ENCODE measurements at regions not wholly inside any gene's neighbourhood (a gene's known extent, or its start where the extent isn't known, plus 50 kb on each side); places are given as distances from the start of the nearest gene placed in this dataset.
A peak's percentile ranks its signal among the peaks of the same experiment; 100 is the strongest.

GRCh38 chr7:57305192-57305748 lies 144.7 kb upstream of the ZNF716 start:
- Histone ChIP-seq H3K9me3 (peaks cover 0 to 97% (median 79%) of the 10 kb centered on the region in 8 donors), H3K36me3 (no peaks in the 10 kb centered on the region), H3K27ac (no peak overlapping the region), H3K27me3 (replicated peaks in 1 of 7) (no peaks in the 10 kb centered on the region), H3K4me1 (no peaks in the 10 kb centered on the region), H3K4me3 (no peak overlapping the region)
- peak; percentile 22 for DNase-seq
- WGBS, 5 donors = 47 to 63% (median 57%) methylated on average over 14 to 17 of the region's 17 CpGs
- TF ChIP-seq POLR2A (IDR thresholded peaks at IDR 0.05) (no peak), POLR2AphosphoS5 (IDR thresholded peaks at IDR 0.05) (no peak), CTCF (IDR thresholded peaks at IDR 0.05 in 8 of 11, conservative IDR thresholded peaks at IDR 0.05 in 3 of 11) (peak in 8 of 11 experiments; percentile 11 to 60 (median 36))
- intact Hi-C loops (cut with DNase I; ENCODE audit: low total_unique reads) = loop anchor here (5.0 kb wide), 1 partner anchor 177 kb away; no protein-coding TSS in a partner anchor

- no peak overlapping the region for H3K4me3 ChIP-seq
- no peaks in the 10 kb centered on the region for H3K4me1 ChIP-seq
- H3K27ac ChIP-seq = no peak overlapping the region
- intact Hi-C loops (cut with DNase I; ENCODE audit: low total_unique reads) = loop anchor here (5.0 kb wide), 1 partner anchor 173 kb away; no protein-coding TSS in a partner anchor
- 60 to 70% (median 64%) methylated on average over 16 to 20 of the region's 20 CpGs for whole genome bisulfite sequencing, 5 donors
- TF ChIP-seq POLR2A (IDR thresholded peaks at IDR 0.05) (no peak), CTCF (IDR thresholded peaks at IDR 0.05 in 8 of 11, conservative IDR thresholded peaks at IDR 0.05 in 3 of 11) (peak in 7 of 11 experiments; percentile 11 to 52 (median 35))
- no peak for DNase-seq
- no peaks in the 10 kb centered on the region for H3K27me3 ChIP-seq (replicated peaks in 1 of 7)
- no peaks in the 10 kb centered on the region for H3K36me3 ChIP-seq
- H3K9me3 ChIP-seq = peaks cover 0 to 98% (median 83%) of the 10 kb centered on the region in 8 donors
Measured at GRCh38 chr7:57308631-57309408, 141.2 kb upstream of the ZNF716 start.

- H3K36me3 ChIP-seq = no peaks in the 10 kb centered on the region
- no peak for TF ChIP-seq POLR2AphosphoS5 (IDR thresholded peaks at IDR 0.05)
- no peak for TF ChIP-seq CTCF (IDR thresholded peaks at IDR 0.05 in 8 of 11, conservative IDR thresholded peaks at IDR 0.05 in 3 of 11)
- no peak for TF ChIP-seq POLR2A (IDR thresholded peaks at IDR 0.05)
- H3K4me3 ChIP-seq = no peak overlapping the region
- no peaks in the 10 kb centered on the region for H3K27me3 ChIP-seq (replicated peaks in 1 of 7)
- H3K9me3 ChIP-seq = peaks cover 0 to 100% (median 93%) of the 10 kb centered on the region in 8 donors
- WGBS, 5 donors = 85 to 89% (median 88%) methylated on average over 4 of the region's 4 CpGs
- no peak overlapping the region for H3K27ac ChIP-seq
- H3K4me1 ChIP-seq = no peaks in the 10 kb centered on the region
- DNase-seq = no peak
- intact Hi-C loops (cut with DNase I; ENCODE audit: low total_unique reads) = no loop called here
Measured at GRCh38 chr7:57327081-57327480, 122.9 kb upstream of the ZNF716 start.

GRCh38 chr7:57328457-57328856 lies 121.5 kb upstream of the ZNF716 start:
- no peaks in the 10 kb centered on the region for H3K4me1 ChIP-seq
- TF ChIP-seq POLR2A (IDR thresholded peaks at IDR 0.05) = no peak
- TF ChIP-seq CTCF (IDR thresholded peaks at IDR 0.05 in 8 of 11, conservative IDR thresholded peaks at IDR 0.05 in 3 of 11) = no peak
- TF ChIP-seq POLR2AphosphoS5 (IDR thresholded peaks at IDR 0.05) = no peak
- DNase-seq = no peak
- H3K4me3 ChIP-seq = no peak overlapping the region
- peaks cover 0 to 100% (median 93%) of the 10 kb centered on the region in 8 donors for H3K9me3 ChIP-seq
- no peaks in the 10 kb centered on the region for H3K27me3 ChIP-seq (replicated peaks in 1 of 7)
- no peaks in the 10 kb centered on the region for H3K36me3 ChIP-seq
- intact Hi-C loops (cut with DNase I; ENCODE audit: low total_unique reads) = no loop called here
- H3K27ac ChIP-seq = no peak overlapping the region
- WGBS, 5 donors = 79 to 89% (median 84%) methylated on average over 9 to 11 of the region's 11 CpGs
